ENCODE measurements at regions not wholly inside any gene's neighbourhood (a gene's known extent, or its start where the extent isn't known, plus 50 kb on each side); places are given as distances from the start of the nearest gene placed in this dataset.
"Not testable (repeated sequence)": the region's sequence is repeated elsewhere in the genome, so short reads cannot be mapped to it uniquely, and the experiment has no call there.

- DNase-seq = no peak
These were observed 868.1 kb upstream of the AUTS2 start for GRCh38 chr7:68730194-68730593.

GRCh38 chr7:68730964-68731363 lies 867.3 kb upstream of the AUTS2 start:
- DNase-seq = peak in 2 of 3 experiments; percentile 18 to 61

GRCh38 chr7:68733219-68734153 lies 864.8 kb upstream of the AUTS2 start:
- no peak for DNase-seq

- no peak for DNase-seq
These were observed 863.8 kb upstream of the AUTS2 start for GRCh38 chr7:68734431-68734830.

GRCh38 chr7:68739306-68739705 lies 859.0 kb upstream of the AUTS2 start:
- DNase-seq = no peak

- peak in 1 of 3 experiments; percentile 41 for DNase-seq
These were observed 854.2 kb upstream of the AUTS2 start for GRCh38 chr7:68744036-68744435.

- no peak for DNase-seq
These were observed 849.1 kb upstream of the AUTS2 start for GRCh38 chr7:68748934-68749900.

- DNase-seq = no peak
These were observed 845.6 kb upstream of the AUTS2 start for GRCh38 chr7:68752485-68753178.

- no peak for DNase-seq
These were observed 843.9 kb upstream of the AUTS2 start for GRCh38 chr7:68754414-68754813.

GRCh38 chr7:68756986-68757495 lies 841.2 kb upstream of the AUTS2 start:
- DNase-seq = no peak

GRCh38 chr7:68760556-68760955 lies 837.7 kb upstream of the AUTS2 start:
- DNase-seq = no peak

- no peak for DNase-seq
These were observed 830.8 kb upstream of the AUTS2 start for GRCh38 chr7:68767462-68767861.

GRCh38 chr7:68770649-68771048 lies 827.6 kb upstream of the AUTS2 start:
- peak; percentile 42 to 95 (median 75) for DNase-seq

- DNase-seq = no peak
These were observed 821.9 kb upstream of the AUTS2 start for GRCh38 chr7:68776326-68776725.

- DNase-seq = no peak
These were observed 814.6 kb upstream of the AUTS2 start for GRCh38 chr7:68783684-68784083.

GRCh38 chr7:68785036-68785435 lies 813.2 kb upstream of the AUTS2 start:
- no peak for DNase-seq

GRCh38 chr7:68787566-68787965 lies 810.7 kb upstream of the AUTS2 start:
- DNase-seq = peak in 1 of 3 experiments; percentile 63

GRCh38 chr7:68788529-68788928 lies 809.7 kb upstream of the AUTS2 start:
- DNase-seq = not testable (repeated sequence)

- peak in 1 of 3 experiments; percentile 46 for DNase-seq
These were observed 808.7 kb upstream of the AUTS2 start for GRCh38 chr7:68789597-68789996.

GRCh38 chr7:68792351-68792750 lies 805.9 kb upstream of the AUTS2 start:
- DNase-seq = no peak

- no peak for DNase-seq
These were observed 804.8 kb upstream of the AUTS2 start for GRCh38 chr7:68793513-68793912.

- DNase-seq = no peak
These were observed 798.0 kb upstream of the AUTS2 start for GRCh38 chr7:68800316-68800715.

- DNase-seq = no peak
These were observed 793.1 kb upstream of the AUTS2 start for GRCh38 chr7:68805159-68805558.

All from NCI-H1417 (cell line).